HG03039 (cell line): ENCODE measurements at regions not wholly inside any gene's neighbourhood (a gene's known extent, or its start where the extent isn't known, plus 50 kb on each side); places are given as distances from the start of the nearest gene placed in this dataset.

Experiments
- ATAC-seq: cut with Tn5 transposase; IDR thresholded peaks from one replicate; pipeline ENCODE4 v1.9.1; 2021; ENCODE audit warnings: mild to moderate bottlenecking, moderate library complexity; ENCODE audit not compliant: unreplicated experiment

DNA sequence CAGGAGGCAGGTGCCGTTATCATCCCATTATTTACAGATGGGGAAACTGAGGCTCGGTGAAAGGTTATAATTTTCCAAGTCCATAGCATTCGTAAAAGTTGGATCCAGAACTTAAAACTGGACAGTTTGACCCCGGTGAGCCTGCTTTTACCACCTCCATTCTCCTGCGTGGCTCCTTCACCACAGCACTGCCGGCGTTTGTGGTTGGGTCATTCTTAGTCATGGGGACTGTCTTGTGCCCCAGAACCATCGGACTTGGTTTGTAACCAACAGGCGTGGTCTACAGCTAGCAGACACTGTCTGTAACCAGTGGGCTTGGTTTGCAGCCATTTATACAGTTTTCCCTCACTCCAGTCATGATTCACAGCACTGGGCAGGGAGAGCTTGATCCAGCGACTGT, 511.3 kb downstream of the NPHP4 start:
- ATAC-seq: no peak

GRCh38 chr1:5479876-5480646, 512.2 kb downstream of the NPHP4 start:
- no peak for ATAC-seq

GRCh38 chr1:5478961-5479360, 513.3 kb downstream of the NPHP4 start:
- no peak for ATAC-seq

GRCh38 chr1:5478156-5478695, 514.0 kb downstream of the NPHP4 start:
- no peak for ATAC-seq

- no peak for ATAC-seq
These were observed 514.5 kb downstream of the NPHP4 start for GRCh38 chr1:5477716-5478115.

DNA sequence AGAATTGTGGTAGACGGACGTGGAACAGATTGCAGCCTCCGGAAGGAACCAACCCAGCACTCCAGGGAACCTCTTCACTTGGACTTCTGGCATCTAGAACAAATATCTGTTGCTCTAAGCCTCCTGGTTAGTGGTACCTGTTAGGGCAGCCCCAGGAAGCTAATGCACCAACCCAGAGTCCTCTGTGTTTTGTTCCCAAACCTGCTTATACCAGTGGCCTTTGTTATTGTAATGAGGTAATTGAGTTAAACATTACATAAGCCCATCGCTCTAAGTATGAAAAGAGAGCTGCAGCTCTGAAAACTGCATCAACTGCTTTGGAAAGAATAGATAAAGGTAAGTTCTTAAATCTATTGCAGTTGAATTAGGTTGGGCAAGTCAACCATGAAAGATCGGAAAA, 516.7 kb downstream of the NPHP4 start:
- ATAC-seq: no peak

GRCh38 chr1:5473268-5473667, 519.0 kb downstream of the NPHP4 start:
- no peak for ATAC-seq

DNA sequence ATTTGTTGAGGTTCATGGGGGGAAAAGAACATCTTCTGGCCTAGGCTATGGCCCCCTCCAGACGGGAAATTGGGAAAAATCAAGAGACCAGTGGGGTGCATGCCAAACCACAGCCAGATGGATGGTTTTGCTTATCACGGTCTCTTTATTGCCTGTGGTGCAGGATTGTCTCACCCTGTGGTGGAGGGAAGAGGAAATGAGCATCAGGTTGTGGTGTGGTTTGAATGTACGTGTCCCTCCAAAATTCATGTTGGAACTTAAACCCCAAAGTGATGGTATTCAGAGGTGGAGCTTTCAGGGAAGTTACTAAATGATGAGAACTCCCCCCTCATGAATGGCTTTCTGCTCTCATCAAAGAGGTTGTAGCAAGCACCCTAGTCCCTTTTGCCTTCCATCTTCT, 525.7 kb downstream of the NPHP4 start:
- ATAC-seq: no peak

GRCh38 chr1:5465281-5465711, 526.9 kb downstream of the NPHP4 start:
- no peak for ATAC-seq

- no peak for ATAC-seq
These were observed 527.9 kb downstream of the NPHP4 start for GRCh38 chr1:5464366-5464765.

DNA sequence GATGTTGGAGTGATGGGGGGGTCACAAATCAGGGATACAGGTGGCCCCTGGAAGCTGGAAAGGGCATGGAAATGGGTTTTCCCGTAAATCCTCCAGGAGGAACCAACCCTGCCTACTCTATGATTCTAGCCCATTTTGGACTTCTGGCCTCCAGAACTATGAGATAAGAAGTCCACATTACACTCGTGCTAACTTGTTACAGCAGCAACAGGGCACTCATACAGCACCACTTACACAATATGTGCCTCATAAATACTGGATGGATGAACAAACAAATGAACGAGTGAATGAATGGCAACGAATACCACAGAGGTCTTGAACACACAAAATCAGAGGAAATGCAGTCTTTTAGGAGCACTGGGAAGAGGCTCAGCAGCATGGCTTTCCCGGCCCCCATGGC, 531.3 kb downstream of the NPHP4 start:
- ATAC-seq: no peak

DNA sequence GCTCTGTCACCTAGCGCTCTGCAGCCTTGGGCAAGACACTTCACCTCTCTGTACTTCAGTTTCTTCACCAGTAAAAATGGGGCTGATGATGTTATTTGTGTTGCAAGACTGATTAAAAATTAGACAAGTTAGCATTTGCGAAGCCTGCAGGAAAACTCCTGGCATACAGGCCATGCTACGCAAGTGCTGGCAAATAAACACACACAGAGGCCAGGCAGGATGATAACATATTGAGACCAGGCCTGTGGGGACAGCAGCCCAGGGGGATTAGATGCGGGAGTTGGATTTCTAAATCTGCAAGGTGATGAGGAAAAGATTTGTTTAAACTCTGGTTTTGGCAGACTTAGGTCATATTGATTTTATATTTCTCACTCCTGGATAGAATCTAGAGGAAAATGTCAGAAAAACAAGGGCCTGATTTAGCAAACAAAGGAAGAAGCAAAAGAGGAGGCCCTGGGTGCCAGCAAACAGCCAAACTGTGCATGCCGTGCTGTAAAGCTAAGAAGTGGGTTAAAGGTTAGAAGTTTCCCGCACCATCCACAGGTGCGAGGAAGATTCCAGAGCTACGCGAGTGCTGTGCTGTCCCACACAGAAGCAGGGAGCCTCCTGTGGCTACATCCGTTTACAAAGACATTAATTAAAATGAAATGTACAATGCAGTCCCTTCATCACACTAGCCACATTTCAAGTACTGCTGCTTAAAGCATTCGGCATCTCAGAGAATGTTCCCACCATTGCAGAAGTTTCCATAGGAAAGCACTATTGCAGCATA, 532.2 kb downstream of the NPHP4 start:
- no peak for ATAC-seq

DNA sequence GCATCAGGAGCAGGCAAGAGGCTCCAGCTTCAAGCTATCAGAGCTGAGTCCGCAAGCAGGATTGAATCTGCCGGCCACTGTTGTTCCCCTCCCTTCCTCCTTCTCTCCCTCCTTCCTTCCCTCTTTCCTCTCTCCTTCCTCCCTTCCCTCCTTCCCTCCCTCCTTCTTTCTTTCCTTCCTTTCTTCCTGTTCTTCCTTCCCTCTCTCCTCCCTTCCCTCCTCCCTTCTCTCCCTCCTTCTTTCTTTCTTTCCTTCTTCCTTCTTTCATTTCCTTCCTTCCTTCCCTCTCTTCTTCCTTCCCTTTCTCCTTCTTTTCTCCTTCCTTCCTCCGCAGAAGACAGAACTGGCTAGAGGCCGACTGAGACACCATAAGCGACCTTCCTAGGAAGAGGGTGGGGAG, 534.0 kb downstream of the NPHP4 start:
- no peak for ATAC-seq

GRCh38 chr1:5456090-5456811, 536.0 kb downstream of the NPHP4 start:
- no peak for ATAC-seq

DNA sequence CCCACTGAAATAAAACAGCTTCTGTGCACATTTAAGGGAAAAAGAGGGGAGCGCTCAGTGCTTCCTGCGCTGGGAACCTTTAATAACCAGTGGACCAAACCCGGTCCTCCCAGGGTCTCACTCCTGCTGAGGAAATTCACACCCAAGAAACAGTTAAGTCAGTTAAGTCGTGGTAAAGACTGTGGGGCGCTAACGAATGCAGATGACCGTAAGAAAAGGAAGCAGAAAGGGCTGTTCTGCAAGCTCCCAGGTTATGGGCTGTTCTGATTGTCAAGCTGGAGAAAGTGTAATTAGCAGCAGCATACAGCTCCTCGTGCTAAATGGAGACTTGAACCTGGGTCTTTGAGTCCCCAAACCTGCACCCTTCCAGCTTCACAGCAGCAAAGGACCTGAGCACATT, 536.6 kb downstream of the NPHP4 start:
- no peak for ATAC-seq

GRCh38 chr1:5455056-5455455, 537.2 kb downstream of the NPHP4 start:
- no peak for ATAC-seq

DNA sequence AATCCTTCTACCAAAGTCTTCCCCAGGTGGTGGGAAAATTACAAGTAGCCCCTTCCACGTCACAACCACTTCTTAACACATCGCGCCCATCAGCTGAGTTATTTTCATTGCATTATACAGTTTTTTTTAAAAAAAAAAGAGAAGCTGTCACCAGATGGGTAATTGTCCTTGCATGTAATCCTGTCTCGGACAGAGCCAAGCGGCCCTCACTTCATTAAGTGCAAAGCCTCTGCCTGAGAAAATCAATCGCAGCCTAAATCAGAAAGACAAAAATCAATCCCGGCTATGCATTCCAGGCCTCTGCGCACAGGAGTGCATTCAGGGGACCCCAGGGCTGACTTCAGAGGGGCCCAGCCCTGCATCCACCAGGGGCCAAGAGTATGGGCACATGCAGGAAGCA, 538.9 kb downstream of the NPHP4 start:
- ATAC-seq: no peak

DNA sequence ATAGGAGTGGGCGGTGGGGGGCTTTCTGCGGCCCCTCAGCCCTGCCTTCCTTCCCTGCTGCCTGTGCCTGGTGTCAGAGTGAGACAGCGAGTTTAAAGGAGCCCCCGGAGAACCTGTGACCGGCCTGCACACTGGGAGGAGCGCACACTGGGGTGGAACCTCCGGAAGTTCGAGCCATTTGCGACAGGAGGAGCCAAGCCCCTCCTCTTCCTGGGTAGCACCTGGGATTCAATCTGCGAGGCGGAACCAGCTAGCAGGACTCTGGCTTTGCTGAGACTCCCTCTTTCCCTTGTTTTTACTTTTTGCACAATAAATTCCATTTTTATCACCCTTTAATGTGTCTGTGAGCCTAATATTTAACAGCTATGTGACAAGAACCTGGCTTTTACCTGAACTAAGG, 540.6 kb downstream of the NPHP4 start:
- ATAC-seq: no peak

DNA sequence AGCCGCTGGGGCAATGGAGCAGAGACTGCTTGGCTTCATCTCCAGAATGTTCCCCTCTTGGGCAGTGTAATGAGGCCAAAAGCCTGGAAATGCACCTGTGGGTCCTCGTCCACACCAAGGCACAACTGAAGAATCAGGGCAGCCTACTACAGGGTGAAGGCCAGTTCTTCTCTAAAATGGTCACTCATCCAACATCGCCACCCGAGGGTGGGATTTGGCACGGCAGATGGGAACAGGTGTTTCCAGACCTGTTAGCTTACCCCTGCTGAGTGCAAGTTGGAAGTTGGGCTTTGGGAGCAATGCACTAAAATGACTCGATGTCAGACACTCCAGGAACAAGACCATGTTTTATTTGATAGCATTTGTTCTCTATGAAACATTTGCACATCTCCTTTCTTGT, 543.7 kb downstream of the NPHP4 start:
- no peak for ATAC-seq

DNA sequence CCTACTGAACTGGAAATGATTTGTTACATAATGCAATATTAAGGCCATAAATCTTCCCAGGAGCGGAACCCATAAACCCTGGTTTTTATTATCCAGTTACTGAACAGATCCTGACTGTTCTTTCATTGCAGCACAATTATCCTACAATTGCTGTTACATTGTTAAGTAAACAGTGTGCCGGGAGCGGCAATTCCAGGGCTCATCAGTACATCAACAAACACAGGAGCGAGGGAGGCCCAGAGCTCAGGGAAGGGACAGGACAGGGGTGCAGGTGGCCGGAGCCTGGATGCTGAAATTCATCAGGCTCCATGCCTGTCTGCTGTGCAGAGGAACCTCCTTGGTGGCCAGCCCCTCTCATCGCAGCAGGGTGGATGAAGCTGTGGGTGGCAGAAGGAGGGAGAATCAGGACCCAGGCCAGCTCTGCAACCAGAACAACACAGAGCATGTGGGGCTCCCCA, 544.7 kb downstream of the NPHP4 start:
- ATAC-seq: no peak

GRCh38 chr1:5444396-5444795, 547.8 kb downstream of the NPHP4 start:
- no peak for ATAC-seq
